Trophoblast cell (in vitro differentiated cells and primary cell): ENCODE measurements at regions not wholly inside any gene's neighbourhood (a gene's known extent, or its start where the extent isn't known, plus 50 kb on each side); places are given as distances from the start of the nearest gene placed in this dataset.

ENCODE experiments used
- DNase-seq, 2 donors: peaks; one replicate each; pipeline ENCODE4 v3.0.0-alpha.2; 2016
- H2AFZ ChIP-seq: 2 replicates; pipeline ENCODE4 v1.6.1; 2013; ENCODE audit warnings: low read length, moderate library complexity, mild to moderate bottlenecking; ENCODE audit not compliant: insufficient read depth, poor library complexity
- H2AK5ac ChIP-seq: 2 replicates; pipeline ENCODE4 v1.6.1; 2013; ENCODE audit warnings: mild to moderate bottlenecking, low read length
- H2BK120ac ChIP-seq: 2 replicates; pipeline ENCODE4 v1.6.1; 2013; ENCODE audit warnings: low read length, mild to moderate bottlenecking, moderate library complexity; ENCODE audit not compliant: insufficient read depth, poor library complexity
- H2BK12ac ChIP-seq: 2 replicates; pipeline ENCODE4 v1.6.1; 2013; ENCODE audit warnings: mild to moderate bottlenecking, low read length, moderate library complexity
- H2BK5ac ChIP-seq: 2 replicates; pipeline ENCODE4 v1.6.1; 2013; ENCODE audit warnings: low read length, low read depth, moderate library complexity, mild to moderate bottlenecking; ENCODE audit not compliant: poor library complexity
- H3K14ac ChIP-seq: 2 replicates; pipeline ENCODE4 v1.6.1; 2013; ENCODE audit warnings: mild to moderate bottlenecking, low read length
- H3K18ac ChIP-seq: 2 replicates; pipeline ENCODE4 v1.6.1; 2013; ENCODE audit warnings: mild to moderate bottlenecking, low read length
- H3K23ac ChIP-seq: 2 replicates; pipeline ENCODE4 v1.6.1; 2013; ENCODE audit warnings: low read length
- H3K27ac ChIP-seq: 2 replicates; pipeline ENCODE4 v1.5.1; 2013; ENCODE audit warnings: low read depth, mild to moderate bottlenecking, inconsistent platforms, low read length, moderate library complexity
- H3K27me3 ChIP-seq: 2 replicates; pipeline ENCODE4 v1.6.1; 2013; ENCODE audit warnings: inconsistent platforms, mild to moderate bottlenecking, low read length, moderate library complexity; ENCODE audit not compliant: insufficient read depth
- H3K36me3 ChIP-seq, 2 experiments: 1 replicate in 1 of 2; 2 replicates in 1 of 2; pipeline ENCODE4 v1.6.1; 2013; ENCODE audit warnings: low read length in 2 of 2, mild to moderate bottlenecking in 2 of 2, moderate library complexity in 1 of 2; ENCODE audit not compliant: insufficient read depth in 2 of 2, control insufficient read depth in 1 of 2
- H3K4ac ChIP-seq: 2 replicates; pipeline ENCODE4 v1.6.1; 2013; ENCODE audit warnings: low read depth, mild to moderate bottlenecking, low read length, moderate library complexity
- H3K4me1 ChIP-seq, 2 experiments: 1 replicate in 1 of 2; 2 replicates in 1 of 2; pipeline ENCODE4 v1.6.1; 2013; ENCODE audit warnings: low read length in 2 of 2, mild to moderate bottlenecking in 2 of 2, moderate library complexity in 1 of 2; ENCODE audit not compliant: insufficient read depth in 2 of 2, control insufficient read depth in 1 of 2
- H3K4me2 ChIP-seq: 2 replicates; pipeline ENCODE4 v1.6.1; 2013; ENCODE audit warnings: inconsistent platforms, mild to moderate bottlenecking, low read length, moderate library complexity
- H3K4me3 ChIP-seq: 2 replicates; pipeline ENCODE4 v1.5.1; 2013; ENCODE audit warnings: mild to moderate bottlenecking, low read depth, low read length, inconsistent platforms
- H3K79me1 ChIP-seq: one replicate; pipeline ENCODE4 v1.6.1; 2013; ENCODE audit warnings: low read length
- H3K79me2 ChIP-seq: 2 replicates; pipeline ENCODE4 v1.6.1; 2013; ENCODE audit warnings: low read length, mild to moderate bottlenecking; ENCODE audit not compliant: control insufficient read depth, insufficient read depth, poor library complexity
- H3K9ac ChIP-seq: 2 replicates; pipeline ENCODE4 v1.6.1; 2013; ENCODE audit warnings: mild to moderate bottlenecking, low read length
- H3K9me3 ChIP-seq: 2 replicates; pipeline ENCODE4 v1.6.1; 2013; ENCODE audit warnings: low read depth, mild to moderate bottlenecking, control low read depth, inconsistent platforms, low read length; ENCODE audit not compliant: insufficient read depth
- H4K12ac ChIP-seq: 2 replicates; pipeline ENCODE4 v1.6.1; 2013; ENCODE audit warnings: low read depth, mild to moderate bottlenecking, low read length, moderate library complexity
- H4K8ac ChIP-seq: 2 replicates; pipeline ENCODE4 v1.6.1; 2013; ENCODE audit warnings: low read depth, mild to moderate bottlenecking, low read length, moderate library complexity
- H4K91ac ChIP-seq: one replicate; pipeline ENCODE4 v1.6.1; 2013; ENCODE audit warnings: low read depth, mild to moderate bottlenecking, low read length, moderate library complexity
- WGBS: extraction: QIAGEN DNeasy Blood & Tissue Kit; methylation state at CpG from one replicate; pipeline ENCODE4 v1.1.7; 2013; ENCODE audit warnings: missing lambda C conversion rate; ENCODE audit not compliant: insufficient read length, insufficient coverage; ENCODE audit errors: extremely low coverage; 5-methylcytosine and 5-hydroxymethylcytosine counted together

- no peaks in the 10 kb centered on the region for H3K9me3 ChIP-seq
- H4K8ac ChIP-seq: no peak overlapping the region
- H3K4me2 ChIP-seq: no peak overlapping the region
- H4K12ac ChIP-seq: no peak overlapping the region
- H2BK5ac ChIP-seq: no peak overlapping the region
- H3K79me1 ChIP-seq: no peaks in the 10 kb centered on the region
- no peak overlapping the region for H3K27ac ChIP-seq
- no peaks in the 10 kb centered on the region for H3K27me3 ChIP-seq
- no peak overlapping the region for H3K9ac ChIP-seq
- no peak overlapping the region for H3K4ac ChIP-seq
- no peak overlapping the region for H3K18ac ChIP-seq
- no peaks in the 10 kb centered on the region for H3K79me2 ChIP-seq
- H3K14ac ChIP-seq: no peak overlapping the region
- no CpG with 5 or more reads among the region's 3 CpGs for WGBS
- H4K91ac ChIP-seq: no peak overlapping the region
- H2BK120ac ChIP-seq: no peak overlapping the region
- H2BK12ac ChIP-seq: no peak overlapping the region
- H3K36me3 ChIP-seq: no peaks in the 10 kb centered on the region
- H2AK5ac ChIP-seq: no peak overlapping the region
- H3K4me1 ChIP-seq: no peaks in the 10 kb centered on the region
- H2AFZ ChIP-seq: no peak overlapping the region
- no peak overlapping the region for H3K4me3 ChIP-seq
- no peak for DNase-seq
- H3K23ac ChIP-seq: no peak overlapping the region
Measured at GRCh38 chr3:109809513-109809912, 472.2 kb upstream of the DPPA4 start.

- H2AFZ ChIP-seq: no peak overlapping the region
- no peak overlapping the region for H2BK5ac ChIP-seq
- no peak overlapping the region for H2BK12ac ChIP-seq
- no peak overlapping the region for H3K4me2 ChIP-seq
- no peaks in the 10 kb centered on the region for H3K4me1 ChIP-seq
- no peak overlapping the region for H3K4ac ChIP-seq
- no peak overlapping the region for H3K14ac ChIP-seq
- no peak overlapping the region for H3K27ac ChIP-seq
- H3K36me3 ChIP-seq: no peaks in the 10 kb centered on the region
- no peak overlapping the region for H4K12ac ChIP-seq
- H3K79me2 ChIP-seq: no peaks in the 10 kb centered on the region
- H3K27me3 ChIP-seq: no peaks in the 10 kb centered on the region
- H2BK120ac ChIP-seq: no peak overlapping the region
- DNase-seq: no peak
- H3K9me3 ChIP-seq: no peaks in the 10 kb centered on the region
- H2AK5ac ChIP-seq: no peak overlapping the region
- no peak overlapping the region for H3K18ac ChIP-seq
- H4K91ac ChIP-seq: no peak overlapping the region
- no peak overlapping the region for H3K9ac ChIP-seq
- no CpG with 5 or more reads among the region's 3 CpGs for WGBS
- H3K23ac ChIP-seq: no peak overlapping the region
- H4K8ac ChIP-seq: no peak overlapping the region
- no peaks in the 10 kb centered on the region for H3K79me1 ChIP-seq
- H3K4me3 ChIP-seq: no peak overlapping the region
Measured at GRCh38 chr3:109818081-109818480, 480.7 kb upstream of the DPPA4 start.

GRCh38 chr3:109819734-109820133 lies 482.4 kb upstream of the DPPA4 start:
- no peak overlapping the region for H2BK120ac ChIP-seq

GRCh38 chr3:109825971-109826810 lies 488.8 kb upstream of the DPPA4 start:
- no peaks in the 10 kb centered on the region for H3K4me1 ChIP-seq
- no peak overlapping the region for H2BK12ac ChIP-seq
- no peak overlapping the region for H4K8ac ChIP-seq
- H3K4me2 ChIP-seq: no peak overlapping the region
- no peaks in the 10 kb centered on the region for H3K27me3 ChIP-seq
- H3K23ac ChIP-seq: no peak overlapping the region
- no peaks in the 10 kb centered on the region for H3K9me3 ChIP-seq
- no peak overlapping the region for H3K18ac ChIP-seq
- no peaks in the 10 kb centered on the region for H3K36me3 ChIP-seq
- 100% methylated on average over 1 of the region's 7 CpGs for WGBS
- no peak overlapping the region for H3K9ac ChIP-seq
- no peak overlapping the region for H2BK120ac ChIP-seq
- no peak overlapping the region for H2BK5ac ChIP-seq
- H3K14ac ChIP-seq: no peak overlapping the region
- H4K91ac ChIP-seq: no peak overlapping the region
- no peak overlapping the region for H4K12ac ChIP-seq
- DNase-seq: no peak
- H3K79me1 ChIP-seq: no peaks in the 10 kb centered on the region
- no peak overlapping the region for H3K4ac ChIP-seq
- H2AFZ ChIP-seq: no peak overlapping the region
- no peak overlapping the region for H2AK5ac ChIP-seq
- no peak overlapping the region for H3K27ac ChIP-seq
- H3K4me3 ChIP-seq: no peak overlapping the region
- no peaks in the 10 kb centered on the region for H3K79me2 ChIP-seq

More at GRCh38 chr3:109819734-109820133, 482.4 kb upstream of the DPPA4 start:
- Histone ChIP-seq H3K14ac (no peak overlapping the region), H2AFZ (no peak overlapping the region), H3K4me2 (no peak overlapping the region), H3K4ac (no peak overlapping the region), H4K8ac (no peak overlapping the region), H3K27me3 (no peaks in the 10 kb centered on the region), H3K27ac (no peak overlapping the region), H3K4me1 (no peaks in the 10 kb centered on the region), H3K79me2 (no peaks in the 10 kb centered on the region), H3K9me3 (no peaks in the 10 kb centered on the region), H3K79me1 (no peaks in the 10 kb centered on the region), H4K12ac (no peak overlapping the region), H2AK5ac (no peak overlapping the region), H2BK5ac (no peak overlapping the region), H3K9ac (no peak overlapping the region), H3K4me3 (no peak overlapping the region), H4K91ac (no peak overlapping the region), H3K36me3 (no peaks in the 10 kb centered on the region), H2BK12ac (no peak overlapping the region), H3K23ac (no peak overlapping the region), H3K18ac (no peak overlapping the region)
- WGBS: no CpG with 5 or more reads among the region's 6 CpGs
- DNase-seq: no peak
